ENCODE measurements at regions not wholly inside any gene's neighbourhood (a gene's known extent, or its start where the extent isn't known, plus 50 kb on each side); places are given as distances from the start of the nearest gene placed in this dataset.
"Not testable (repeated sequence)": the region's sequence is repeated elsewhere in the genome, so short reads cannot be mapped to it uniquely, and the experiment has no call there.

GRCh38 chr7:13109201-13109600 lies 421.8 kb downstream of the ARL4A start:
- Mint-ChIP-seq H3K9me3 (peaks cover 0 to 5% (median 2%) of the 10 kb centered on the region in 6 donors), H3K4me3 (no peak overlapping the region), H3K4me1 (no peaks in the 10 kb centered on the region), H3K36me3 (no peaks in the 10 kb centered on the region), H3K27ac (no peak overlapping the region), H3K27me3 (ENCODE audit: low read depth in 3 of 3) (peaks cover 2% of the 10 kb centered on the region in 3 donors)
- DNase-seq = no peak

GRCh38 chr7:13110107-13110506 lies 422.7 kb downstream of the ARL4A start:
- Mint-ChIP-seq H3K4me3 (no peak overlapping the region), H3K4me1 (no peaks in the 10 kb centered on the region), H3K36me3 (no peaks in the 10 kb centered on the region), H3K9me3 (peaks cover 0 to 5% (median 2%) of the 10 kb centered on the region in 6 donors), H3K27me3 (ENCODE audit: low read depth in 3 of 3) (peaks cover 0 to 2% (median 2%) of the 10 kb centered on the region in 3 donors), H3K27ac (no peak overlapping the region)
- DNase-seq = no peak

DNA sequence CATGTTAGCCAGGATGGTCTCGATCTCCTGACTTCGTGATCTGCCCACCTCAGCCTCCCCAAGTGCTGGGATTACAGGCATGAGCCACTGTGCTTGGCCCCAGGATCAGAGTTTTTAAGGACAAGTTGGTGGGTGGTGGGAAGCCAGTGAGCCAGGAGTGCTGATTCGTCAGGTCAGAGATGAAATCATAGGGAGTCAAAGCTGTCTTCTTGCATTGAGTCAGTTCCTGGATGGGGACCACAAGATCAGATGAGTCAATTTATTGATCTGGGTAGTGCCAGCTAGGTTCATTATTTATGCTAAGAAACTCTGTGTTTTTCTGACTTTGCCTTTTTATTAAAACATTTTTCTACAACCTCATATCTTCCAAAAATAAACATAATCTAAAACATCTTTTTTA lies 423.8 kb downstream of the ARL4A start:
- Mint-ChIP-seq H3K27ac (no peak overlapping the region), H3K36me3 (no peaks in the 10 kb centered on the region), H3K4me1 (no peaks in the 10 kb centered on the region), H3K27me3 (ENCODE audit: low read depth in 3 of 3) (peaks cover 0 to 2% (median 2%) of the 10 kb centered on the region in 3 donors), H3K4me3 (no peak overlapping the region), H3K9me3 (peaks cover 0 to 3% (median 2%) of the 10 kb centered on the region in 6 donors)
- DNase-seq = no peak

- not testable (repeated sequence) for H3K4me1 Mint-ChIP-seq; DNase-seq; H3K27me3 Mint-ChIP-seq (ENCODE audit: low read depth in 3 of 3); H3K9me3 Mint-ChIP-seq; H3K27ac Mint-ChIP-seq; H3K4me3 Mint-ChIP-seq; H3K36me3 Mint-ChIP-seq
Measured at GRCh38 chr7:13114240-13114639, 426.8 kb downstream of the ARL4A start.

GRCh38 chr7:13115157-13115772 lies 427.8 kb downstream of the ARL4A start:
- Mint-ChIP-seq H3K4me1 (no peaks in the 10 kb centered on the region), H3K4me3 (no peak overlapping the region), H3K27ac (no peak overlapping the region), H3K36me3 (no peaks in the 10 kb centered on the region), H3K27me3 (ENCODE audit: low read depth in 3 of 3) (peaks cover 0 to 2% (median 2%) of the 10 kb centered on the region in 3 donors), H3K9me3 (peaks cover 0 to 6% (median 0%) of the 10 kb centered on the region in 6 donors)
- DNase-seq = no peak

- Mint-ChIP-seq H3K4me3 (no peak overlapping the region), H3K9me3 (peaks cover 0 to 6% (median under 1%) of the 10 kb centered on the region in 6 donors), H3K36me3 (no peaks in the 10 kb centered on the region)
Measured at GRCh38 chr7:13115855-13116254, 428.4 kb downstream of the ARL4A start.

DNA sequence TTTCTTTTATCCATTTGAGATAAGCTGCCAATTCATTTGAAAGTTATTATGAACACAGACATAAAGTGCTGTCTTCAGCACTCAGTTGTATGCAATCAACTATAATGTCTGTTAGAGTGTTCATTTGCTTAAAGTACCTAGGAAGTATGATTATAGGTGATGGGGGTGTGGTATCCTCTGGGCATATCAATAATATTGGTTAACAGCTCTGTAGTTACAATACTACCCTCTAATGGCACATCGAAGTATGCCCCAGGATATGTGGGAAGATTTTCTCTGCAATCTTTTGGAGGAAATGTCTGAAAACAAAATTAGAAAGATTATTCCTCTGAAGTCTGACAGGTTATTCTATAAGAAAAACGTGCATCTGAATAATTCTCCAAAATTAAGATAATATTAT lies 429.7 kb downstream of the ARL4A start:
- Mint-ChIP-seq H3K27ac (no peak overlapping the region), H3K27me3 (ENCODE audit: low read depth in 3 of 3) (peaks cover 0 to 2% (median 0%) of the 10 kb centered on the region in 3 donors)

More at GRCh38 chr7:13115855-13116254, 428.4 kb downstream of the ARL4A start:
- H3K27ac Mint-ChIP-seq = no peak overlapping the region
- no peak for DNase-seq
- peaks cover 0 to 2% (median 0%) of the 10 kb centered on the region in 3 donors for H3K27me3 Mint-ChIP-seq (ENCODE audit: low read depth in 3 of 3)
- H3K4me1 Mint-ChIP-seq = no peaks in the 10 kb centered on the region

GRCh38 chr7:13117592-13117991 lies 430.2 kb downstream of the ARL4A start:
- peaks cover 0 to 14% (median 5%) of the 10 kb centered on the region in 6 donors for H3K9me3 Mint-ChIP-seq
- no peak for DNase-seq
- H3K36me3 Mint-ChIP-seq = no peaks in the 10 kb centered on the region
- no peaks in the 10 kb centered on the region for H3K4me1 Mint-ChIP-seq
- no peak overlapping the region for H3K27ac Mint-ChIP-seq
- H3K4me3 Mint-ChIP-seq = no peak overlapping the region
- H3K27me3 Mint-ChIP-seq (ENCODE audit: low read depth in 3 of 3) = peaks cover 0 to 2% (median 0%) of the 10 kb centered on the region in 3 donors

More for the DNA sequence above, 429.7 kb downstream of the ARL4A start:
- Mint-ChIP-seq H3K9me3 (peaks cover 0 to 14% (median 3%) of the 10 kb centered on the region in 6 donors), H3K36me3 (no peaks in the 10 kb centered on the region), H3K4me1 (no peaks in the 10 kb centered on the region), H3K4me3 (no peak overlapping the region)
- no peak for DNase-seq

- peaks cover 0 to 26% (median 12%) of the 10 kb centered on the region in 6 donors for H3K9me3 Mint-ChIP-seq
- not testable (repeated sequence) for H3K4me3 Mint-ChIP-seq; H3K36me3 Mint-ChIP-seq; H3K4me1 Mint-ChIP-seq; DNase-seq; H3K27ac Mint-ChIP-seq; H3K27me3 Mint-ChIP-seq (ENCODE audit: low read depth in 3 of 3)
Measured at GRCh38 chr7:13124629-13125028, 437.2 kb downstream of the ARL4A start.

GRCh38 chr7:13126347-13126746 lies 438.9 kb downstream of the ARL4A start:
- peaks cover 0 to 17% (median 13%) of the 10 kb centered on the region in 6 donors for H3K9me3 Mint-ChIP-seq
- no peak overlapping the region for H3K4me3 Mint-ChIP-seq
- H3K36me3 Mint-ChIP-seq = no peaks in the 10 kb centered on the region
- no peaks in the 10 kb centered on the region for H3K4me1 Mint-ChIP-seq
- no peak overlapping the region for H3K27ac Mint-ChIP-seq
- H3K27me3 Mint-ChIP-seq (ENCODE audit: low read depth in 3 of 3) = peaks cover 0 to 1% (median 0%) of the 10 kb centered on the region in 3 donors
- DNase-seq = no peak

- Mint-ChIP-seq H3K27ac (no peak overlapping the region), H3K27me3 (ENCODE audit: low read depth in 3 of 3) (peaks cover 0 to 1% (median 0%) of the 10 kb centered on the region in 3 donors), H3K36me3 (no peaks in the 10 kb centered on the region), H3K4me1 (no peaks in the 10 kb centered on the region), H3K9me3 (peaks cover 0 to 4% (median 2%) of the 10 kb centered on the region in 6 donors), H3K4me3 (no peak overlapping the region)
- no peak for DNase-seq
Measured at GRCh38 chr7:13130321-13130720, 442.9 kb downstream of the ARL4A start.

- H3K27ac Mint-ChIP-seq; H3K4me3 Mint-ChIP-seq; H3K27me3 Mint-ChIP-seq (ENCODE audit: low read depth in 3 of 3); DNase-seq; H3K36me3 Mint-ChIP-seq; H3K9me3 Mint-ChIP-seq; H3K4me1 Mint-ChIP-seq: not testable (repeated sequence)
Measured at GRCh38 chr7:13130906-13131305, 443.5 kb downstream of the ARL4A start.

DNA sequence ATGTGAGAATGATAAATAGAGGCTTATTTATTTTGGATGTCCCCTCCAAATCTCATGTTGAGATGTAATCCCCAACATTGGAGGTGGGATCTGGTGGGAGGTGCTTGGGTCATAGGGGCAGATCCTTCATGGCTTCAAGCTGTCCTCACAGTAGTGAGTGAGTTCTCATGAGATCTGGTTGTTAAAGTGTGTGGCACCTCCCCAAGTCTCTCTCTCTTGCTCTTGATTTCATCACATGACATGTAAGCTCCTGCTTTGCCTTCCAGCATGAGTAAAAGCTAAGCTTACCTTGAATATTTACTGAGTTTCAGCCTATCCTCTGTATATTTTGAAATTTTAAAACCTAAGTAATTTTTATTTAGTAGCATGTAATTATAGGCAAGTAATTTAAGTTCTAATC lies 444.9 kb downstream of the ARL4A start:
- no peak overlapping the region for H3K4me3 Mint-ChIP-seq
- peaks cover 0 to 10% (median 4%) of the 10 kb centered on the region in 6 donors for H3K9me3 Mint-ChIP-seq
- no peak for DNase-seq
- no peaks in the 10 kb centered on the region for H3K4me1 Mint-ChIP-seq
- H3K36me3 Mint-ChIP-seq = no peaks in the 10 kb centered on the region
- no peaks in the 10 kb centered on the region for H3K27me3 Mint-ChIP-seq (ENCODE audit: low read depth in 3 of 3)
- H3K27ac Mint-ChIP-seq = no peak overlapping the region

- not testable (repeated sequence) for H3K4me1 Mint-ChIP-seq; H3K36me3 Mint-ChIP-seq; H3K27me3 Mint-ChIP-seq (ENCODE audit: low read depth in 3 of 3)
Measured at GRCh38 chr7:13136345-13136744, 448.9 kb downstream of the ARL4A start.

DNA sequence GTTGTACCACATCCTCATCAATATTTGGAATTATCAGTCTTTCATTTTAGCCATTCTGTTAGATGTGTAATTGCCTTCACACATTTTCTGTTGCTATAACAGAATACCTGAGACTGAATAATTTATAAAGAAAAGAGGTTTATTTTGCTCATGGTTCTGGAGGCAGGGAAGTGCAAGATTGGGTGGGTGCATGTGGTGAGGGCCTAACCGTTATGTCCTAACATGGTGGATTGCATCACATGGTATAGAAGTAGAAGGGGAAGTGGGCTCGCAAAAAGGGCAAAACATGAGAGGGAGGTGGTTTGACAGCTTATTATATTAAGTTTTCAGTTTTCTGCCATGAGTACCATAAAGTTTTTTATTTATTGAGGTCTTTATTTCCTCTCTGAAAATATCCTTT lies 452.0 kb downstream of the ARL4A start:
- no peaks in the 10 kb centered on the region for H3K36me3 Mint-ChIP-seq
- peaks cover 0 to 27% (median 2%) of the 10 kb centered on the region in 6 donors for H3K9me3 Mint-ChIP-seq
- no peaks in the 10 kb centered on the region for H3K27me3 Mint-ChIP-seq (ENCODE audit: low read depth in 3 of 3)
- H3K4me1 Mint-ChIP-seq = no peaks in the 10 kb centered on the region
- H3K4me3 Mint-ChIP-seq = no peak overlapping the region
- H3K27ac Mint-ChIP-seq = no peak overlapping the region
- DNase-seq = no peak

More at GRCh38 chr7:13136345-13136744, 448.9 kb downstream of the ARL4A start:
- H3K9me3 Mint-ChIP-seq = peaks cover 0 to 25% (median 3%) of the 10 kb centered on the region in 6 donors
- not testable (repeated sequence) for DNase-seq, H3K27ac Mint-ChIP-seq, H3K4me3 Mint-ChIP-seq
